ENCODE measurements at regions not wholly inside any gene's neighbourhood (a gene's known extent, or its start where the extent isn't known, plus 50 kb on each side); places are given as distances from the start of the nearest gene placed in this dataset.

DNA sequence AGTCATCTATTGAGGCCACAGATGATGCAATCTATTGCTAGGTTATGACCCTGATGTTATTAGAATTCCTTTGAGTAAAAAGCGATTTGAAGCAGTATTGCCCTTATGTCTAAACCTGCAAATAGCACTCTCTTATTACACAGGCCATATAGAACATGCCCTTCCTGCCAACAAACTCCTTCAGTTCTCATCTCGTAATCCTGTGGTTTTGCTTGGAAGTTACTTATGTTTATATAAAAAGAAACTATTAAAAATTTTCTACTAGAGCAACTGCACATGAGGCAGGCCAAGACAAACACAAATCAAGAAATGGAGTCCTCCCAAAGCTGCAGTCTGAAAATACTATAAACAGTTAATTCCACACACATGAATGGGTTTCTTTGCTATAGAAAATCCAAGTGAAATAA lies 1200.2 kb downstream of the LRFN5 start:
- Histone ChIP-seq H3K36me3 (ENCODE audit: control insufficient read depth, insufficient read depth, low read length) (no peaks in the 10 kb centered on the region), H3K4me1 (no peaks in the 10 kb centered on the region), H3K9me3 (no peaks in the 10 kb centered on the region), H3K4me3 (ENCODE audit: low read depth, low read length) (no peak overlapping the region), H3K27me3 (replicated peaks; ENCODE audit: control insufficient read depth, insufficient read depth, low read length) (no peaks in the 10 kb centered on the region)
- intact Hi-C loops (cut with micrococcal nuclease; ENCODE audit: unreplicated experiment) = no loop called here
- DNase-seq = no peak
- Mint-ChIP-seq H3K9me3 (ENCODE audit: unreplicated experiment) (no peaks in the 10 kb centered on the region), H3K4me3 (ENCODE audit: unreplicated experiment) (no peak overlapping the region), H3K4me1 (ENCODE audit: low read depth, unreplicated experiment) (no peaks in the 10 kb centered on the region), H3K27ac (ENCODE audit: unreplicated experiment) (no peak overlapping the region), H3K27me3 (ENCODE audit: insufficient read depth, unreplicated experiment) (no peaks in the 10 kb centered on the region), H3K36me3 (ENCODE audit: insufficient read depth, unreplicated experiment) (no peaks in the 10 kb centered on the region)
- BruUV-seq (replicated peaks) = no TSS peak
- TF ChIP-seq, protein P1, sequence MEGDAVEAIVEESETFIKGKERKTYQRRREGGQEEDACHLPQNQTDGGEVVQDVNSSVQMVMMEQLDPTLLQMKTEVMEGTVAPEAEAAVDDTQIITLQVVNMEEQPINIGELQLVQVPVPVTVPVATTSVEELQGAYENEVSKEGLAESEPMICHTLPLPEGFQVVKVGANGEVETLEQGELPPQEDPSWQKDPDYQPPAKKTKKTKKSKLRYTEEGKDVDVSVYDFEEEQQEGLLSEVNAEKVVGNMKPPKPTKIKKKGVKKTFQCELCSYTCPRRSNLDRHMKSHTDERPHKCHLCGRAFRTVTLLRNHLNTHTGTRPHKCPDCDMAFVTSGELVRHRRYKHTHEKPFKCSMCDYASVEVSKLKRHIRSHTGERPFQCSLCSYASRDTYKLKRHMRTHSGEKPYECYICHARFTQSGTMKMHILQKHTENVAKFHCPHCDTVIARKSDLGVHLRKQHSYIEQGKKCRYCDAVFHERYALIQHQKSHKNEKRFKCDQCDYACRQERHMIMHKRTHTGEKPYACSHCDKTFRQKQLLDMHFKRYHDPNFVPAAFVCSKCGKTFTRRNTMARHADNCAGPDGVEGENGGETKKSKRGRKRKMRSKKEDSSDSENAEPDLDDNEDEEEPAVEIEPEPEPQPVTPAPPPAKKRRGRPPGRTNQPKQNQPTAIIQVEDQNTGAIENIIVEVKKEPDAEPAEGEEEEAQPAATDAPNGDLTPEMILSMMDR (IDR thresholded peaks at IDR 0.05; ENCODE audit: insufficient read depth in 1 of 2, low read depth in 1 of 2, low read length in 1 of 2, severe bottlenecking in 1 of 2, unreplicated experiment in 1 of 2) = no peak
- ChIA-PET CTCF (no interaction called here), POLR2A (no interaction called here)

- Histone ChIP-seq H3K36me3 (ENCODE audit: control insufficient read depth, insufficient read depth, low read length) (no peaks in the 10 kb centered on the region), H3K27me3 (replicated peaks; ENCODE audit: control insufficient read depth, insufficient read depth, low read length) (no peaks in the 10 kb centered on the region), H3K4me3 (ENCODE audit: low read depth, low read length) (no peak overlapping the region), H3K9me3 (no peaks in the 10 kb centered on the region), H3K4me1 (no peaks in the 10 kb centered on the region)
- Mint-ChIP-seq H3K4me1 (ENCODE audit: low read depth, unreplicated experiment) (no peaks in the 10 kb centered on the region), H3K27me3 (ENCODE audit: insufficient read depth, unreplicated experiment) (no peaks in the 10 kb centered on the region), H3K9me3 (ENCODE audit: unreplicated experiment) (no peaks in the 10 kb centered on the region), H3K4me3 (ENCODE audit: unreplicated experiment) (no peak overlapping the region), H3K27ac (ENCODE audit: unreplicated experiment) (no peak overlapping the region), H3K36me3 (ENCODE audit: insufficient read depth, unreplicated experiment) (no peaks in the 10 kb centered on the region)
- intact Hi-C loops (cut with micrococcal nuclease; ENCODE audit: unreplicated experiment) = no loop called here
- TF ChIP-seq, protein P1 (IDR thresholded peaks at IDR 0.05; ENCODE audit: insufficient read depth in 1 of 2, low read depth in 1 of 2, low read length in 1 of 2, severe bottlenecking in 1 of 2, unreplicated experiment in 1 of 2) = no peak
- DNase-seq = no peak
- CTCF ChIA-PET = no interaction called here
- POLR2A ChIA-PET = no interaction called here
- BruUV-seq (replicated peaks) = no TSS peak
These were observed 1197.5 kb downstream of the LRFN5 start for GRCh38 chr14:42804141-42804540.

DNA sequence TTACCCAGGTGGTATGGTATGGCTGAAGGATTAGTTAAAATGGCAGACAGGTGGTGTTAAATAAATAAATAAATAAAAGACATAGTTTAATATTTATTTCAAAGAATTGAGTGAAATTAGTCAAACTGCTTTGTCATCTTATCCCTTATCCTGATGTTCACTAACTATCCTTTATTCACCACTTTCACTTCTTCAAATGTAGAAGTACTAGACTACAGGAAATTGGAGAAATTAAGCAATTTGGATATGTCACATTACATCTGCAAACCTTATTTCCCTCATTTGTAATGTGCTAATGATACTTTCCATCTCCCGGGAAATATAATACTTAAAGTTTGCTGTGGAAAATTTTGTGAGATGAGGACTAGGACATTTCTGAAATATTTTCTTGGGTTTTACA lies 1195.7 kb downstream of the LRFN5 start:
- no peaks in the 10 kb centered on the region for H3K9me3 Mint-ChIP-seq (ENCODE audit: unreplicated experiment)
- no peaks in the 10 kb centered on the region for H3K36me3 Mint-ChIP-seq (ENCODE audit: insufficient read depth, unreplicated experiment)
- Histone ChIP-seq H3K27me3 (replicated peaks; ENCODE audit: control insufficient read depth, insufficient read depth, low read length) (no peaks in the 10 kb centered on the region), H3K9me3 (no peaks in the 10 kb centered on the region), H3K36me3 (ENCODE audit: control insufficient read depth, insufficient read depth, low read length) (no peaks in the 10 kb centered on the region), H3K4me3 (ENCODE audit: low read depth, low read length) (no peak overlapping the region), H3K4me1 (no peaks in the 10 kb centered on the region)
- no peaks in the 10 kb centered on the region for H3K4me1 Mint-ChIP-seq (ENCODE audit: low read depth, unreplicated experiment)
- H3K4me3 Mint-ChIP-seq (ENCODE audit: unreplicated experiment) = no peak overlapping the region
- intact Hi-C loops (cut with micrococcal nuclease; ENCODE audit: unreplicated experiment) = no loop called here
- ChIA-PET POLR2A (no interaction called here), CTCF (no interaction called here)
- no peak overlapping the region for H3K27ac Mint-ChIP-seq (ENCODE audit: unreplicated experiment)
- BruUV-seq (replicated peaks) = no TSS peak
- TF ChIP-seq, protein P1 (IDR thresholded peaks at IDR 0.05; ENCODE audit: insufficient read depth in 1 of 2, low read depth in 1 of 2, low read length in 1 of 2, severe bottlenecking in 1 of 2, unreplicated experiment in 1 of 2) = no peak
- no peak for DNase-seq
- H3K27me3 Mint-ChIP-seq (ENCODE audit: insufficient read depth, unreplicated experiment) = no peaks in the 10 kb centered on the region

Data from Caco-2 (cell line).